Stimulated activated CD4-positive, alpha-beta T cell treated with anti-CD3 and anti-CD28 coated beads, Interleukin-2, amount 100 ng/mL, for 48 hours (primary cell): ENCODE measurements at regions not wholly inside any gene's neighbourhood (a gene's known extent, or its start where the extent isn't known, plus 50 kb on each side); places are given as distances from the start of the nearest gene placed in this dataset.
"Not testable (repeated sequence)": the region's sequence is repeated elsewhere in the genome, so short reads cannot be mapped to it uniquely, and the experiment has no call there.

Source experiments
- DNase-seq, 2 donors: peaks; one replicate each; pipeline ENCODE4 v3.0.0-alpha.2; 2020

GRCh38 chr16:58992755-58993154 lies 258.6 kb upstream of the GOT2 start:
- not testable (repeated sequence) for DNase-seq

GRCh38 chr16:58983181-58983965 lies 249.3 kb upstream of the GOT2 start:
- DNase-seq = not testable (repeated sequence)

GRCh38 chr16:58970775-58971174 lies 236.7 kb upstream of the GOT2 start:
- no peak for DNase-seq

- DNase-seq = no peak
Measured at GRCh38 chr16:58963479-58963878, 229.4 kb upstream of the GOT2 start.

- no peak for DNase-seq
Measured at GRCh38 chr16:58962811-58963210, 228.7 kb upstream of the GOT2 start.

- DNase-seq = no peak
Measured at GRCh38 chr16:58960484-58960883, 226.4 kb upstream of the GOT2 start.

GRCh38 chr16:58960034-58960433 lies 225.9 kb upstream of the GOT2 start:
- DNase-seq = no peak

GRCh38 chr16:58958749-58959148 lies 224.6 kb upstream of the GOT2 start:
- no peak for DNase-seq

- no peak for DNase-seq
Measured at GRCh38 chr16:58948244-58948643, 214.1 kb upstream of the GOT2 start.

- DNase-seq = no peak
Measured at GRCh38 chr16:58940609-58941008, 206.5 kb upstream of the GOT2 start.

- no peak for DNase-seq
Measured at GRCh38 chr16:58938811-58939210, 204.7 kb upstream of the GOT2 start.

GRCh38 chr16:58937661-58938060 lies 203.5 kb upstream of the GOT2 start:
- DNase-seq = no peak

GRCh38 chr16:58933186-58933585 lies 199.1 kb upstream of the GOT2 start:
- DNase-seq = no peak

GRCh38 chr16:58931436-58931835 lies 197.3 kb upstream of the GOT2 start:
- no peak for DNase-seq

GRCh38 chr16:58923094-58923493 lies 189.0 kb upstream of the GOT2 start:
- DNase-seq = no peak

GRCh38 chr16:58913456-58913855 lies 179.3 kb upstream of the GOT2 start:
- no peak for DNase-seq

GRCh38 chr16:58912571-58912970 lies 178.5 kb upstream of the GOT2 start:
- DNase-seq = no peak

- no peak for DNase-seq
Measured at GRCh38 chr16:58906981-58907715, 173.0 kb upstream of the GOT2 start.

- no peak for DNase-seq
Measured at GRCh38 chr16:58904291-58904690, 170.2 kb upstream of the GOT2 start.

GRCh38 chr16:58889516-58889915 lies 155.4 kb upstream of the GOT2 start:
- no peak for DNase-seq

- no peak for DNase-seq
Measured at GRCh38 chr16:58885528-58886170, 151.5 kb upstream of the GOT2 start.

GRCh38 chr16:58884141-58884540 lies 150.0 kb upstream of the GOT2 start:
- DNase-seq = no peak

GRCh38 chr16:58883131-58883530 lies 149.0 kb upstream of the GOT2 start:
- no peak for DNase-seq

- no peak for DNase-seq
Measured at GRCh38 chr16:58882292-58882691, 148.2 kb upstream of the GOT2 start.
